CD4-positive, alpha-beta T cell (primary cell): ENCODE measurements at regions not wholly inside any gene's neighbourhood (a gene's known extent, or its start where the extent isn't known, plus 50 kb on each side); places are given as distances from the start of the nearest gene placed in this dataset.

Experiments
- ATAC-seq: fragments of 200-7000 bp; cut with Tn5 transposase; one replicate; pipeline ENCODE4 v1.10.0; 2022; ENCODE audit warnings: mild to moderate bottlenecking; ENCODE audit not compliant: poor library complexity
- CTCF ChIA-PET: fragments of 350-600 bp; sonication (Branson Sonifier 250); formaldehyde crosslinking; loops from one replicate; lab custom pipeline; 2021; ENCODE audit warnings: antibody characterized with exemption, inconsistent platforms; lab: Charles Lee
- POLR2A ChIA-PET: fragments of 350-600 bp; sonication (Branson Sonifier 250); formaldehyde crosslinking; loops from one replicate; lab custom pipeline; 2021; ENCODE audit warnings: antibody characterized with exemption, inconsistent platforms; lab: Charles Lee
- DNase-seq, 14 experiments: peaks; one replicate each; pipeline ENCODE4 v3.0.0-alpha.2; 2013 to 2020; ENCODE audit warnings: mixed read lengths in 2 of 14
- H3K27ac ChIP-seq, 2 donors: one replicate each; pipeline versions ENCODE4 v1.5.1 to v1.7.0; 2013; ENCODE audit warnings: low read length in 2 of 2, low read depth in 1 of 2, mild to moderate bottlenecking in 1 of 2
- H3K27me3 ChIP-seq, 2 experiments: 1 replicate in 1 of 2; 2 replicates in 1 of 2; pipeline versions ENCODE4 v1.6.1 to v1.7.0; 2013; ENCODE audit warnings: low read length in 2 of 2, control low read depth in 1 of 2, mild to moderate bottlenecking in 1 of 2, moderate library complexity in 1 of 2; ENCODE audit not compliant: insufficient read depth in 2 of 2, control insufficient read depth in 1 of 2
- H3K36me3 ChIP-seq: one replicate; pipeline ENCODE4 v1.6.1; 2013; ENCODE audit warnings: low read length, control low read depth; ENCODE audit not compliant: insufficient read depth
- H3K4me1 ChIP-seq: one replicate; pipeline ENCODE4 v1.6.1; 2013; ENCODE audit warnings: low read length, control low read depth; ENCODE audit not compliant: insufficient read depth
- H3K4me3 ChIP-seq: one replicate; pipeline ENCODE4 v1.5.1; 2013; ENCODE audit warnings: mild to moderate bottlenecking, low read length, moderate library complexity
- H3K9me3 ChIP-seq, 2 experiments: 1 replicate in 1 of 2; 2 replicates in 1 of 2; pipeline versions ENCODE4 v1.6.1 to v1.7.0; 2013; ENCODE audit warnings: low read length in 2 of 2, mild to moderate bottlenecking in 2 of 2, control low read depth in 1 of 2, moderate library complexity in 1 of 2; ENCODE audit not compliant: control insufficient read depth in 1 of 2, insufficient read depth in 1 of 2
- H3K27ac Mint-ChIP-seq: one replicate; pipeline ENCODE4 v1.8.0; 2020; ENCODE audit warnings: mixed read lengths
- H3K27me3 Mint-ChIP-seq: one replicate; pipeline ENCODE4 v1.8.0; 2021; ENCODE audit warnings: mixed read lengths
- H3K36me3 Mint-ChIP-seq: one replicate; pipeline ENCODE4 v1.8.0; 2021; ENCODE audit warnings: low read depth, mixed read lengths
- H3K4me1 Mint-ChIP-seq: one replicate; pipeline ENCODE4 v1.8.0; 2021; ENCODE audit warnings: low read depth, mixed read lengths
- H3K4me3 Mint-ChIP-seq: one replicate; pipeline ENCODE4 v1.8.0; 2020; ENCODE audit warnings: mild to moderate bottlenecking, mixed read lengths
- H3K9me3 Mint-ChIP-seq: one replicate; pipeline ENCODE4 v1.8.0; 2020; ENCODE audit warnings: mixed read lengths
- intact Hi-C, 2 experiments: fragments of 100-400 bp; cut with DNase I in 1 of 2; cut with micrococcal nuclease in 1 of 2; formaldehyde crosslinking; loops; one replicate each; pipeline versions ENCODE4 v1.15.1 to v1.9.0; 2023 to 2025; cut with DNase I, micrococcal nuclease
- TF ChIP-seq, protein P1 (sequence below): fragments of 200-600 bp; IDR thresholded peaks from one replicate; pipeline ENCODE4 v1.8.0; 2022; ENCODE audit warnings: antibody characterized with exemption, mild to moderate bottlenecking

DNA sequence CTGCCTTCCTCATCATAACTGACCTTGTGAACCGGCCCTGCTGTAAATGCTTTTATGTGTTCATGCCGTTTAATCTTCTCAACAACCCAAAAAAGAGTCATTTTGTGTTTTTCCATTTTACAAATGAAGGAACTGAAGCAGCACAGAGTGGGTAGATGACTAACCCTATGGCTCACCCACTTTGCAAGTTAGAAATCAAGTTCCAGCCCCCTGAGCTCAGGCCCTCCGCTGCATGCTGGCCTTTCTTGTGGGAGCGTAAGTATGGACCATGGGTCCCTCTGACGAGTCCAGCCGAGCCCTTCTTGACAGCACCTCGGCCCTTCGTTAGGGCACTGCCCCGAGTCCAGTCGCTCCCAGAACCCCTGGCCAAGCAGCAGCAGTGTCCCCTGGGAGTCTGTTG is 194.6 kb downstream of the GLI2 start:
- no peaks in the 10 kb centered on the region for H3K9me3 Mint-ChIP-seq
- Histone ChIP-seq H3K27ac (no peak overlapping the region), H3K27me3 (no peaks in the 10 kb centered on the region), H3K9me3 (peaks cover 0 to 17% of the 10 kb centered on the region in 2 experiments), H3K4me1 (no peaks in the 10 kb centered on the region), H3K36me3 (no peaks in the 10 kb centered on the region), H3K4me3 (no peak overlapping the region)
- POLR2A ChIA-PET, result no interaction called here
- intact Hi-C loops, result no loop called here
- H3K27ac Mint-ChIP-seq, result no peak overlapping the region
- no peaks in the 10 kb centered on the region for H3K4me1 Mint-ChIP-seq
- CTCF ChIA-PET, result no interaction called here
- H3K27me3 Mint-ChIP-seq, result no peaks in the 10 kb centered on the region
- no peak overlapping the region for H3K4me3 Mint-ChIP-seq
- no peak for ATAC-seq
- TF ChIP-seq, protein P1, sequence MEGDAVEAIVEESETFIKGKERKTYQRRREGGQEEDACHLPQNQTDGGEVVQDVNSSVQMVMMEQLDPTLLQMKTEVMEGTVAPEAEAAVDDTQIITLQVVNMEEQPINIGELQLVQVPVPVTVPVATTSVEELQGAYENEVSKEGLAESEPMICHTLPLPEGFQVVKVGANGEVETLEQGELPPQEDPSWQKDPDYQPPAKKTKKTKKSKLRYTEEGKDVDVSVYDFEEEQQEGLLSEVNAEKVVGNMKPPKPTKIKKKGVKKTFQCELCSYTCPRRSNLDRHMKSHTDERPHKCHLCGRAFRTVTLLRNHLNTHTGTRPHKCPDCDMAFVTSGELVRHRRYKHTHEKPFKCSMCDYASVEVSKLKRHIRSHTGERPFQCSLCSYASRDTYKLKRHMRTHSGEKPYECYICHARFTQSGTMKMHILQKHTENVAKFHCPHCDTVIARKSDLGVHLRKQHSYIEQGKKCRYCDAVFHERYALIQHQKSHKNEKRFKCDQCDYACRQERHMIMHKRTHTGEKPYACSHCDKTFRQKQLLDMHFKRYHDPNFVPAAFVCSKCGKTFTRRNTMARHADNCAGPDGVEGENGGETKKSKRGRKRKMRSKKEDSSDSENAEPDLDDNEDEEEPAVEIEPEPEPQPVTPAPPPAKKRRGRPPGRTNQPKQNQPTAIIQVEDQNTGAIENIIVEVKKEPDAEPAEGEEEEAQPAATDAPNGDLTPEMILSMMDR, result no peak
- H3K36me3 Mint-ChIP-seq, result no peaks in the 10 kb centered on the region
- DNase-seq, result no peak

DNA sequence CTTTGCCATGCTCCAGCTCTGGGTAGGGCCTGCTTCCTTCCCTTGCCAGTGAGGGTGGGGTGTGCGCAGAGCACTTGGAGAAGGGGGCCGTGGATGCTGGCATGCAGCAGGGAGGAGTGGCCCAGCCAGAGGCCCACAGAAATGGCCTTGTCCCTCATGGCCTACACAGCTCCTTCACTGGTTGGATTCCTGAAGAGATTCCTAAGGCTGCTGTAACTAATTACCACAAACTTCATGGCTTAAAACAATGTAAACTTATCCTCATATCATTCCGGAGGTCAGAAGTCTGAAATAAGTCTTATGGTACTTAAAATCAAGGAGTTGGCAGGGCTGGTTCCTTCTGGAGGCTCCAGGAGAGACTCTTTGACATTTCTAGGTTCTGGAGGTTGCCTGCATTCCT is 195.2 kb downstream of the GLI2 start:
- Mint-ChIP-seq H3K27ac (no peak overlapping the region), H3K36me3 (no peaks in the 10 kb centered on the region), H3K4me1 (no peaks in the 10 kb centered on the region), H3K4me3 (no peak overlapping the region), H3K27me3 (no peaks in the 10 kb centered on the region), H3K9me3 (no peaks in the 10 kb centered on the region)
- TF ChIP-seq, protein P1, result no peak
- Histone ChIP-seq H3K27ac (no peak overlapping the region), H3K4me3 (no peak overlapping the region), H3K27me3 (no peaks in the 10 kb centered on the region), H3K4me1 (no peaks in the 10 kb centered on the region), H3K36me3 (no peaks in the 10 kb centered on the region), H3K9me3 (peaks cover 0 to 17% of the 10 kb centered on the region in 2 experiments)
- CTCF ChIA-PET, result no interaction called here
- DNase-seq (no peak), ATAC-seq (no peak)
- intact Hi-C loops, result no loop called here
- POLR2A ChIA-PET, result no interaction called here

DNA sequence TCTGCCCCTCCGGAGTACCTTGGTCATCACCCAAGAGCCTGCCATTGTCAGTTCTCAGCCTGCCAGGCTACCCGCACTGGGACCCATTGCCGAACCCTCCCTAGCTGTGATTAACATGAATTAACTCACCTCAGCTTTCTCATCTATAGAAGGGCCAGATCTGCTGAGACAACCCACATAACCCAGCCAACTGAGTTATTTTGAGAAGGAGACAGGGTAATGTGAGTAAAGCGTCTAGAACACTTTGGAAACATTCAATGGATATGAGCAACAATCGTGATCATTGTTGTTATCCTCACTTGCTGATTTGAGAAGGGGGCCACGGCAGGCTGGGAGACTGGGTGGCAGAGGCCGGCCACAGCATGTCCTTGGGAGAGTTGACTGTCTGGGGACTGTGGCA is 196.8 kb downstream of the GLI2 start:
- DNase-seq (no peak), ATAC-seq (no peak)
- Histone ChIP-seq H3K4me3 (no peak overlapping the region), H3K36me3 (no peaks in the 10 kb centered on the region), H3K27me3 (no peaks in the 10 kb centered on the region), H3K4me1 (no peaks in the 10 kb centered on the region), H3K9me3 (peaks cover 0 to 17% of the 10 kb centered on the region in 2 experiments), H3K27ac (no peak overlapping the region)
- no peaks in the 10 kb centered on the region for H3K36me3 Mint-ChIP-seq
- H3K4me1 Mint-ChIP-seq, result no peaks in the 10 kb centered on the region
- intact Hi-C loops, result no loop called here
- H3K9me3 Mint-ChIP-seq, result no peaks in the 10 kb centered on the region
- no peaks in the 10 kb centered on the region for H3K27me3 Mint-ChIP-seq
- H3K4me3 Mint-ChIP-seq, result no peak overlapping the region
- no peak overlapping the region for H3K27ac Mint-ChIP-seq
- ChIA-PET POLR2A (no interaction called here), CTCF (no interaction called here)
- TF ChIP-seq, protein P1, result no peak
